ENCODE measurements at regions not wholly inside any gene's neighbourhood (a gene's known extent, or its start where the extent isn't known, plus 50 kb on each side); places are given as distances from the start of the nearest gene placed in this dataset.

DNA sequence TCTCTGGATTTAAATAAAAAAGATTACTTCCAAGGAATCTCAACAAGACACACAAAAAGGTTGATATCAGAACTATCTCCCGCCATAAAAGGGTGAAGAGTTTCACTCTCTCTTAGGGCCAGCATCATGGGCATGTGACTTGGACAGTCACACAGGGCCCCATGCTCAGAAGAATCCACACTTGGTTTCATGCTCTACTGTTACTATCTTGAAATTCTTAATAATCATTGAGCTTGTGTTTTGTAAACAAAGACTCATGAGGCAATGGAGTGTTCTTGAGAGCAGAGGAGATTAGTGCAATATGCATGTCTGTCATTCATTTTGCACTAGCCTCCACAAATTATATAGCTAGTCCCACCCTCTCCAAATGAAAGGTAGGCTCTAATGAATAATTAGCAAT lies 58.4 kb downstream of the HMHB1 start:
- DNase-seq (ENCODE audit: low read depth), result no peak

- no peak for DNase-seq (ENCODE audit: low read depth)
These were observed 59.1 kb downstream of the HMHB1 start for GRCh38 chr5:143870871-143871632.

DNA sequence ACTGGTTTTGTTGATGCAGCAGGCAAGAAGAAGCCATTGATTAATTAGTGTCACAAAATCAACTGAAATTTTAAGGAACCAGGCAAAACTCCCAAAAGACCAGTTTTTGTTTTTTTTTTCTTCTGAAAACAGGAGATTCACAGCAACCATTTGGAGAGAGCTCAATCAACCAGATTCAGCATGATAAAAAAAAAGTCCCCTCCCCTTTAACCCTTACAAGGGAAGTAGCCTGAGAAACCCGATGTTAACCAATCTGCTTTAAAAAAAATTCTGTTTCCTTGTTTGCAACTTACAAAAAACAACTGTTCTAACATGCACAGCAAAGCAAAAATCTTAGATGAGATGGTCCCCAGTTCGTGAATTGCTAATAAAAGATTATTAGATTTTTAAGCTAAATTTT lies 59.7 kb downstream of the HMHB1 start:
- DNase-seq (ENCODE audit: low read depth), result no peak

DNA sequence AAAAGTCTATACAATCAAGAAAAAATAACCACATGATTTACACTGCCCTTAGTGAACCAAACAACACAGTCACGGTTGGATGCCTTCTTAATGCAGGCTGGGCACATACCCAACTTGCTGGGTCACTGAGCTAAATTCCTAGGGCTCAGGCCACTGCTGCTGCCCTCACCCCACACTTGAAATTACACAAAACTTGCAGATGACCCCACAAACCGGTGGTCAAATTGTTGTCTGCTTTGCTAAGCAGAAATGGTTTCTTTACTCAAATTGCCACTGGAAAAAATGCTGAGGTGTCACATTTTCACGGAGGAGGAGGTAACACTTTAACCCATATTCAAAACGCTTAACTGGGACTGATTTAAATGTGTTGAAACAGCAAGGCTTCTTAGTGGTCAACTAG lies 62.4 kb downstream of the HMHB1 start:
- DNase-seq (ENCODE audit: low read depth), result no peak

DNA sequence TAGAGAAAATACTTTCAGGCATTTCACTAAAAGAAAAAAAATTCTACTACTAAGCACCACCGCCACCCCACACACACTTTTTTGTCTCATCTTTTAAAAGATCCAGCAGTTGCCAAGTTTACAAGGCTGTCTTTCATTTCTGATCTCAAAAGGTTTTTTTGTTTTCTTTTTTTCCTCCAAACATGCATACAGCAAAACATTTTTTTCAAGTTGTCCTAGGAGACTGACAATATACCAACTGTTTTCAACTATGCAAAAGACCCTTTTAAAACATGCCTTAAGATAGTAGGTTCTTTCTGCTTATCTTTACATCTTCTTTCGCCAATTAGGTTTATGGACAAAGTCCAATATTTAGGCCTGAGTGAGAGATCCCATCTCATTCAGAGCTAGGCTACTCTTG lies 65.2 kb downstream of the HMHB1 start:
- DNase-seq (ENCODE audit: low read depth), result no peak

- DNase-seq (ENCODE audit: low read depth), result no peak
These were observed 66.5 kb downstream of the HMHB1 start for GRCh38 chr5:143878430-143878829.

DNA sequence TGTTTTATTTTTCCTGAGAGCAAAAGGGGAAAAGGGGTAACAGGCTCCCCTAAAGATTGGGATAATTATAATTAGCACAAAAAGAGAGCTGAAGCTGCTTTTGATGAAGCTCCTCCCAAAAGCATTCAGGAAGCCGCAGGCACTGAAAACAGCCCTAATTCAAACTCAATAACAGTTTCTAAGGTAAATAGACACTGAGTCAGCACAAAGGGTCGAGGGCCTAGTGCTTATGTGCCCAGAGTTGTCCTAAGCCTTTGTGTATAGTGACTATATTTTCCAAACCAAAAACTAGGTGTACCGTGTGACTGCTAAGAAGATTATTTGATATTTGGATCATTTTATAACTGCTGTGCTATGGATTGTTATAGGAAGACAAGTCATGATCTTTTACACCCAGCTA lies 67.7 kb downstream of the HMHB1 start:
- no peak for DNase-seq (ENCODE audit: low read depth)

DNA sequence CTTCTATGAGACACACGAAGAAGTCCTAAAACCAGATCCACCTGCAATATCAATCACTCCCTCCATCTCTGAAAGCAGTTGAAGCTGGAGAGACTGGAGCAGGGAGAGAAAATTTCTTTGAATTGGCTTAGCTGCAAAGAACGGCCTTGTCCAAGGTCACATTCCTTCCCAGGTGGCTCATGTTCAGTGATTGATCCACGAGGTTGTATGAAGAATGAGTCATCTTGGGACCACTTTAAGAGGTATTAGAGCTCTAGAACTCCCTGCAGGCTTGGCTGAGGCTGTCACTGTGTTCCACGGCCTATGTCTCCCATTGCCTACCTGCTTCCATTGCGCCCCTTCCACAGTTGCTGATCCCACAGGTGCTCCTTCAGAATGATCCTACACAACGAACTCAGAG lies 68.2 kb downstream of the HMHB1 start:
- DNase-seq (ENCODE audit: low read depth), result no peak

GRCh38 chr5:143882520-143882919 lies 70.6 kb downstream of the HMHB1 start:
- DNase-seq (ENCODE audit: low read depth), result no peak

GRCh38 chr5:143886096-143886495 lies 74.1 kb downstream of the HMHB1 start:
- DNase-seq (ENCODE audit: low read depth), result no peak

DNA sequence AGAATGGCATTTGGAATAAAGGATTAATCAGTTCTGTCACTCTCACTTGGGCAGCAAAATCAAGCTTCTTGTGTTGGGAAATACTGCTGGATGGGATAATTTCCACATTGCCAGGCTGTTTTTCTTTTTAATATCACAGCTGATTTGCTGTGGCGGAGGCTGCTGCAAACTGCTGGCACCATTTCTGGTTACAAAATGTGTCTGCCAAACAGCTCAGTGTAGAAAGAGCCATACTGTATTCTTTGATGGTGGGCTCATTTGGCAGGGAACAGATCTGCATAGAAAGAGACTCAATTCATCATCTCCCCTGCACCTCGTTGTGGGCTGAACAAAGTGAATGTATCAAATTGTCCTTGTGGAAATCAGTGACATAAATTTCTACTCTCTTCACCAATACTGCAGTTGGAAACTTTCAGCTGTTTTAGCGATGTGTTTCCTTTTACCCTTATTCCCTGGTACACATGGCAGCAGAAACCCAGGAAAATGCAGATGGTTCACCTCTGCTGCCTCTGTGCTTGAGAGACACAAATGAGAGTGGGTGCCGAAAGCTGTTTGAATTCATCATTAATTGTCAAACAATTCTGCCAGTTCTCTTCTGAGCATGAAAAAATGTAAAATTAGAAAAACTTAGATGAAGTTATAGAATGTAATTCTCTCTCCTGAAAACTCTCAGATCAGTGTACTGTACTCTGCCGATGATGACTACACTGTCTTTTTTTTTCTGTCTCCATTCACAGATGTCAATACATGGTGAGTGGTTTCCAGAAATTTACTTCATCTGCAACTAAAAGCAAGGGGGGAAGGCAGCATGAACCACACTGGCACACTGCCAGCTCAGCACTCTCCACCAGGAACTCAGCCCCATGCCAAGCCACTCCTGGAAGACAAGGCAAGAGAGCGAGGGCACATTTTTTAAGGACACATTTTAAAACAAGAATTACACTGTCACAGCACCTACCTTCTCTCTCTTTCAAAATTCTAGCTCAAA lies 75.0 kb downstream of the HMHB1 start:
- no peak for DNase-seq (ENCODE audit: low read depth)

DNA sequence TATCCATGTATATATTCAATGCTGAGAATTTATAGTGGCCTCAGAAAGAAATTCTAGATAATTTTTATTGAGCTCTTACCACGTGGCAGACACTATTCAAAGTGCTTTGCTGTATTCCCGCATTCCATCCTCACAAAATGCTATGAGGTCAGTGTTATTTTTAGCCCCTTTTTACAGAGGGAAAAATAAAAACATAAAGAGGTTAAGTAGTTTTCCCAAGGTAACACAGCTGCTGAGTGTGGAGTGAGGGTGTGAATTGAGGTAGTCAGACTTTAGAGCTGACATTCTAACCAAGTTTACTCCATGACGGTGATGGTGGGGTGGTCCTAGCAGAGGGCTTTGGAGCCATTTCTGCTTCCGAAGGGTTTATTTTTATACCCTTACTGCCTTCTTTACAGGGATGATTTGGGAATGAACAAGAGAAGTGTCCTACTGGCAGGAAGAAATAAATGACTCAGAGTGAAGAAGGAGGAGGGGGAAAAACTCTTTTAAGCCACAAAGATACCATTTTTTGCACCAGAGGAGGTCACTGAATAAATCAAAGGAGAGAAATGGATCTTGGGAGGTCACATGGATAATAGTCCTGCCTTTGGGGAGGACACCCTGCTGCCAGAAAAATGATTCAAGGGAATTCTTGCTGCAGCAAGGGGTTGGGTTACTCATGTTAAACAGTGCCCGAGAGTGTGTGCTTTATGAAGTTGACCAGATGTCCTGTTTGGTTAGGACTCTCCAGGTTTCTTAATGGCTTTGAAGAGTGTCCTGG lies 76.1 kb downstream of the HMHB1 start:
- DNase-seq (ENCODE audit: low read depth), result peak; percentile 19

- no peak for DNase-seq (ENCODE audit: low read depth)
These were observed 77.0 kb downstream of the HMHB1 start for GRCh38 chr5:143888912-143889311.

DNA sequence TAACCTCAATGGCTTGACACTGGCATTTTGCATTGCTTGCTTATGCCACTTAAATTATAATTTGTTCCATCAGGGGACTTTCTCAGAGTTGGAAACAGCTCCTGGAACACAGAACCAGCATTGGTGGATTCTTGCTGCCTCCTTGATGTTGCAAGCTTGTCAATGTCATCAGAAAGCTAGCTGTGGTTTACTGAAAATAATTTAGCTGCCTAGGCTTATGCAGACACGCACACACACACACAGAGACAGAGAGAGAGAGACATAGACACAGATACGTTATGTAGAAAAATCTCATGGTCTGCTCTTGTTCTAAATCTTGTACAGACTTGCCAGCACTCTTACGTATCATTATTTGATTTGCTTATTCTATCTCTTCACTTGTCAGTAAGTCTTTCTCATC lies 78.0 kb downstream of the HMHB1 start:
- DNase-seq (ENCODE audit: low read depth), result no peak

DNA sequence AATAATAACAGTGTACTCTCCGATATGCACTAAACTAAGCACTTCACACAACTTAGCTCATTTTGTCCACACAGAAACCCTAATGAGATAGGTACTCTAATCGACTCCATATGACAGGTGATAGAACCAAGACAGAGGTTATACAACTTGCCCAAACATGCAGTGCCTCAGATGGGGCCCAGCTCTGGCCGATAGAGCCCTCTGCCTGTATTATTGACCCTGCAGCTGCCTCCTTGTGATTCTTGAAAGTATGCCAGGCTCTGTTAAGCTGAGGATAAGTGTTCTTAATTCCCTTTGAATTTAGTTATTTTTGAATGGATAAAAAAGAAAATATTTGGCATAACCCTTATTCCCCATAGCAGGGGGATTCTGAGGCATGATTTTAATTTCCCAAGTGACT lies 78.5 kb downstream of the HMHB1 start:
- no peak for DNase-seq (ENCODE audit: low read depth)

GRCh38 chr5:143892271-143892670 lies 80.3 kb downstream of the HMHB1 start:
- DNase-seq (ENCODE audit: low read depth), result no peak

DNA sequence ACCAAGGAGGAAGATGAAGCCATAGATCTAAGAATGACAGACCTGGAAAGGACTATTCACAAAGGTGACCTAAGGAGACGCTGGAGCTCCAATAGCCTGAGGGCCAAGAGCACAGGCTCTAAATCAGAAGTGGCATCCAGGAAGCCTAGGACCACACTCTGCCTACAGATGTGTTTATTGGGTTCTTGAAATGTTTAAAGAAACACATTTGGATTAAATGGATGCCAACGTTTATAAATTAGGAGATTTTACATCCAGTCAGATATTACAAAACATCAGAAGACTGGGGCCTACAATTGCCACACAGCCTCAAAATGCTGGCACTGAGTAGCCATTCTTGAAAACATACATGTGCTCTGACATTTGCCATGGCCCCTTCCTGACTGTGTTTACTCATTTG lies 80.9 kb downstream of the HMHB1 start:
- DNase-seq (ENCODE audit: low read depth), result no peak

GRCh38 chr5:143893638-143894037 lies 81.7 kb downstream of the HMHB1 start:
- DNase-seq (ENCODE audit: low read depth), result no peak

- no peak for DNase-seq (ENCODE audit: low read depth)
These were observed 84.6 kb downstream of the HMHB1 start for GRCh38 chr5:143896516-143896915.

DNA sequence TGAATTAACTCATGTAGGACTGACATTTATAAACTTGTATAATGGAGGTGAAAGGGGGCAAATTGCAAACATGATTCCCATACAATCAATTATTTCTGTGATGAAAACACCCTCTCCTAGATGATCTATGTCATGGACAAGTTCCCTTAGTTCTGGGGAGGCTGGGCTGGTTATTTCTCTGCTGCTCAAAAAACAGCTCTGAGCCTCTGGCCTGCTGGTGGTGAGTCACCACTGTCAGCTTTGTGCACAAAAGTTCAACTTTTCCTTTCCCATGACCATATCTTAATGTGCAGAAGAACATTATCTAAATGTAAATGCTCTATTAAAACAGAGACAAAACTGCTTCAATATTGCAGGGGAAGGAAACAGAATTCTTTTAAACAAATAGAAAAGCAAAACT lies 85.0 kb downstream of the HMHB1 start:
- DNase-seq (ENCODE audit: low read depth), result no peak

DNA sequence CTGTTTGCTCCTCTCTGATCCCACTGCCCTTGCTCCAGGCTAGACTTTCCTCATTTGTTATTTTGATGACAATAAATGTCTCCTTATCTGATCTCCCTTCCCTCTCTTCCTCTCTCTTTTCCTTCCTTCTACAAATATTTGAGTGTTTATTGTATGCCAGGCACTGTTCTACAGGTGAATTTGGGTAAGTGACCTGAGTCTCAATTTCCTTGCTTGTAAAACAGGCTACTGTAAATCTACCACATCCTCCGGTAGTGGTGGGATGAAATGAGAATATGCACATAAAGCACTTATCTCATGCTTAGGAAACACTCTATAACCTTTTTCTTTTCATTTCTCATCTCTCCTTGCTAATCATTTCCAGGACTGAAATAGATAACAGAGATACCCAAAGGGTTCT lies 86.4 kb downstream of the HMHB1 start:
- no peak for DNase-seq (ENCODE audit: low read depth)

DNA sequence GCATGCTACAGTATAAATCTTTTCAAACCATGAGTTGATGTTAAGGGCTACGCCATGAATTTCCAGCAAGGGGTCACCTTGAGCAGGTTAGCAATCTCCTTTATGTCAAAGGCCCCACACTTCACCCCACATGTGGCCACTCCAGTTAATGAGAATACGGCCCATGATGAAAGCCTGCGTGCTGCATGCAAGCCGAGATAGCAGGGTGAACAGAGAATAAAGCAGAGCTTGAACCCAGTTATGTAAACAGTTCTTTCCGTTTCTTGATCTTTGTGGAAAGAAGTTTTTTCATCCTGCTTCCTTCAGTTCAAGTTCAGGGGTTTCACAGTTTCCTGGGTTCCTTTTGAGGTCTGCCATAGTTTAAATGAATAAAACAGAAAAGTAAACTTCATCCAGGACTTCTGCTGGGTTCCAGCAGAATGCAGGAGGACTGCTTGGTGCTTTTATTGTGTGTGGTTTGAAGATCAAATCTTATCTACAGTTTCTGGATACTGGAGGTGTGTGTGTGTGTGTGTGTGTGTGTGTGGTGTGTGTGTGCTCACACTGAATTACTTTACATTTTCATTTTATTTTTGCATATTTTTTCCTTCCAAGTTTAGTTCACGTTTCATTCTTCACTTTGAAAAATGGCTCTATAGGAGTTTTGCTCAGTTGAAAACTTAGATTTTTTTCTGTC lies 87.1 kb downstream of the HMHB1 start:
- no peak for DNase-seq (ENCODE audit: low read depth)

All from HS-5 (cell line).